SK-N-MC (cell line): ENCODE measurements at regions not wholly inside any gene's neighbourhood (a gene's known extent, or its start where the extent isn't known, plus 50 kb on each side); places are given as distances from the start of the nearest gene placed in this dataset.

ENCODE experiments used
- DNase-seq: peaks from one replicate; pipeline ENCODE4 v3.0.0-alpha.2; 2011; ENCODE audit warnings: low read depth, low spot score
- H3K27ac ChIP-seq: fragments of 200-600 bp; sonication (generic); 2 replicates; pipeline ENCODE4 v1.5.1; 2016; ENCODE audit warnings: mixed run types
- H3K36me3 ChIP-seq: fragments of 200-600 bp; sonication (generic); 2 replicates; pipeline ENCODE4 v1.6.1; 2017; ENCODE audit warnings: antibody characterized with exemption, low read length, mixed read lengths; ENCODE audit not compliant: insufficient read depth
- H3K4me3 ChIP-seq: fragments of 200-600 bp; sonication (generic); 2 replicates; pipeline ENCODE4 v1.5.1; 2016
- H3K9ac ChIP-seq: fragments of 200-600 bp; sonication (generic); 2 replicates; pipeline ENCODE4 v1.8.0; 2017; ENCODE audit warnings: mixed run types, mixed read lengths; ENCODE audit not compliant: insufficient read length
- H3K9me3 ChIP-seq: fragments of 200-600 bp; sonication (generic); 2 replicates; pipeline ENCODE4 v1.6.1; 2017; ENCODE audit warnings: low read depth, mild to moderate bottlenecking, antibody characterized with exemption, low read length, moderate library complexity, mixed read lengths
- EZH2 ChIP-seq: fragments of 200-600 bp; sonication (generic); IDR thresholded peaks from one replicate; pipeline ENCODE4 v1.6.1; 2017; ENCODE audit warnings: antibody characterized with exemption
- FOXP2 ChIP-seq: optimal IDR thresholded peaks from 2 replicates; pipeline ENCODE3; 2011; ENCODE audit warnings: mild to moderate bottlenecking, moderate library complexity; ENCODE audit not compliant: insufficient read depth; ENCODE audit errors: extremely low read length, control extremely low read depth
- POLR2AphosphoS5 ChIP-seq: IDR thresholded peaks from 2 replicates; pipeline ENCODE4 v1.6.1; 2012; ENCODE audit warnings: mild to moderate bottlenecking, low read depth, low read length, borderline replicate concordance

DNA sequence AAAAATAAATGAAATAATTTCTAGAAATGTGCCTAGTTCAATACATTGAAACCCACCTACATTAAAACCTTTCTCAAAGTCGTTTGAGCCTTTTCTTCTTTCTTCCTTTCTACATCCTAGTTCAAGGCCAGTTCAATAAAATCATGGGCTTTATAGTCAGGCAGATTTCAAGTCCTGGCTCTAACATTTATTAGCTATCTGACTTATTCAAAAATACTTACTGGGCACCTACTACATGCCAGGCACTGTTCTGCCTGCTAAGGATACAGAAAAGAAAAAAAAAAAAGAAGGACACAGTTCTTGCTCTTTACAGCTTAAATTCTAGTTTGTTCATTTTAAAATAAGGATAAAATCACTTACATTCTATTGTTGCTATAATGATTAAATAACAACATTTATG, 134.2 kb upstream of the FGGY start:
- Histone ChIP-seq H3K4me3 (no peak overlapping the region), H3K9me3 (no peaks in the 10 kb centered on the region), H3K36me3 (no peaks in the 10 kb centered on the region), H3K27ac (no peak overlapping the region), H3K9ac (no peak overlapping the region)
- DNase-seq = no peak
- TF ChIP-seq FOXP2 (no peak), POLR2AphosphoS5 (no peak), EZH2 (no peak)

- H3K9me3 ChIP-seq = no peaks in the 10 kb centered on the region
- H3K36me3 ChIP-seq = no peaks in the 10 kb centered on the region
- no peak for DNase-seq
- no peak overlapping the region for H3K4me3 ChIP-seq
- H3K9ac ChIP-seq = no peak overlapping the region
- H3K27ac ChIP-seq = no peak overlapping the region
- no peak for TF ChIP-seq EZH2
- no peak for TF ChIP-seq POLR2AphosphoS5
These were observed 133.4 kb upstream of the FGGY start for GRCh38 chr1:59163268-59164092.

DNA sequence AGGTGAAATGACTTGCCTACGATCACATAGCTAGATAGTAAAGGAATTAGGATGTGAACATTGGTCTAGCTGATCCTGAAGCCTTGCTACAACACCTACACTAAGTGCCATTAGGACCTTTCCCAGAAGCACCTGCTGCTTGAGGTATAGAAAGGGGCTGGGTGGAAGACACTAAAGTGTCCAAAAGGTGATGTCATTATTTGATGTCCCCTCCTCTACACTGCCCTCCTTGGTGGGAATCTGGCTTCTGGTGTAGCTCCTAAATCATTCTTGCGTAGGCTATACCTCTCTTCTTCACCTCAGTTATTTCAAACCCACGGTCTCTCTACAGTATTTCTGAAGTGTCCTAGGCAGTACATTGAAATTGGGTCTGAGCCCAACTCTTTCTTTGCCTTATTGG, 132.5 kb upstream of the FGGY start:
- no peak overlapping the region for H3K4me3 ChIP-seq
- H3K9me3 ChIP-seq = no peaks in the 10 kb centered on the region
- no peak for DNase-seq
- TF ChIP-seq FOXP2 (no peak), EZH2 (no peak), POLR2AphosphoS5 (no peak)
- no peak overlapping the region for H3K9ac ChIP-seq
- H3K27ac ChIP-seq = no peak overlapping the region
- H3K36me3 ChIP-seq = no peaks in the 10 kb centered on the region

DNA sequence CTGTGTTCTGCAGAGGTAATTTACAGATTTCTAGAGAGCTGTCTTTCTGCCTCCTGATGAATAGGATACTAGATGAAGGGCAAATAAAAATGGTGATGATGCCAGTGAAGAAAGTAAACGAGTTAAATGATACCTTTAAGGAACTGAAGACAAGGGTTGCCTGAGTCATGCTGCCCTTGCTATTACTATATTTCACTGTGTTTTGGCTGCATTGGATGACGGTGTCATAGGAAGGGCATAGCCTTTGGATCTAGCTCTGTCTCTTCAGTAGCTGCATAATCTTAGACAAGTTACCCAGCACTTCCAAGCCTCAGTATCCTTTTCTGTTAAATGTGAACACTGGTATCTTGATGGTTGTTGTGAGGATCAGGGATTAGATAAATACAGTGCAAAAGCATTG, 131.5 kb upstream of the FGGY start:
- Histone ChIP-seq H3K9me3 (no peaks in the 10 kb centered on the region), H3K4me3 (no peak overlapping the region)
- TF ChIP-seq POLR2AphosphoS5 (no peak), EZH2 (no peak), FOXP2 (no peak)

GRCh38 chr1:59169703-59170102, 127.2 kb upstream of the FGGY start:
- H3K4me3 ChIP-seq = no peak overlapping the region
- no peak overlapping the region for H3K27ac ChIP-seq
- TF ChIP-seq EZH2 (no peak), POLR2AphosphoS5 (no peak), FOXP2 (no peak)
- DNase-seq = no peak
- H3K36me3 ChIP-seq = no peaks in the 10 kb centered on the region
- H3K9ac ChIP-seq = no peak overlapping the region
- no peaks in the 10 kb centered on the region for H3K9me3 ChIP-seq

More for the DNA sequence above, 131.5 kb upstream of the FGGY start:
- Histone ChIP-seq H3K9ac (no peak overlapping the region), H3K27ac (no peak overlapping the region), H3K36me3 (no peaks in the 10 kb centered on the region)
- DNase-seq = no peak

DNA sequence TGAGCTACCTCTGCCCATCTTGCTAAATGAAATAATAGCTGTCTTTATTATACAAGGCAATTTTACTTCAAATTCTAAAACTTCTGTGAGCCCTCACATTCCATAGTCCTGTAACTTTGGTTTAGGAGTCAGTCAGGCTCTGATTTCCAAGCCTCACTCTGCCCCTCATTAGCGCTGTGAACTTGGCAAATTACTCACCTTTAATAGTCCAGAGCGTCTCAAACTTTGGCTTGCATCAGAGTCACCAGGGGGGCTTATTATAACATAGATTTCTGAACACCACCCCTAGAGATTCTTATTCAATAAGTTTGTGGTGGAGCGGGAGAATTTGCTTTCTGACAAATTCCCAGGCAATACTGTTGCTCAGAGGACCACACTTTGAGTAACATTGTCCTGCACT, 126.2 kb upstream of the FGGY start:
- Histone ChIP-seq H3K9me3 (no peaks in the 10 kb centered on the region), H3K9ac (no peak overlapping the region), H3K4me3 (no peak overlapping the region), H3K27ac (no peak overlapping the region), H3K36me3 (no peaks in the 10 kb centered on the region)
- DNase-seq = no peak
- TF ChIP-seq EZH2 (no peak), FOXP2 (no peak), POLR2AphosphoS5 (no peak)

DNA sequence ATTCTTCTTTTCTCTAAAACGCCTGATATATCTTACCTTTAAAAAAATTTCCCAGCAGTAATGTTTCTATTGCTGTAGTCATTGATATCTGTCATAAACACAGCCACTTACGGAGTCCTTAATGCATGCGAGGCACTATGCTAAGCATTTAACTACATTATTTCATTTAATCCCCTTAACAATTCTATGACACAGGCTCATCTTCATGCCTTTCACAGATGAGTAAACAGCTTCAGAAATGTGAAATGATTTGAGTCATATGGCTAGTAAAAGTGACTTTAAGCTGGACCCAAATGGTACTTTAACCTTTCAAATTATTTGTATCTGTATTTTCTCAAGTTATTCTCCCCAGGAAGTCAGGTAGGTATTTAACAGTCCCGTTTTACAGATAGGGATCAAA, 125.1 kb upstream of the FGGY start:
- no peak overlapping the region for H3K4me3 ChIP-seq
- H3K9ac ChIP-seq = no peak overlapping the region
- no peaks in the 10 kb centered on the region for H3K9me3 ChIP-seq
- no peak for DNase-seq
- TF ChIP-seq EZH2 = no peak
- H3K36me3 ChIP-seq = no peaks in the 10 kb centered on the region
- no peak overlapping the region for H3K27ac ChIP-seq

DNA sequence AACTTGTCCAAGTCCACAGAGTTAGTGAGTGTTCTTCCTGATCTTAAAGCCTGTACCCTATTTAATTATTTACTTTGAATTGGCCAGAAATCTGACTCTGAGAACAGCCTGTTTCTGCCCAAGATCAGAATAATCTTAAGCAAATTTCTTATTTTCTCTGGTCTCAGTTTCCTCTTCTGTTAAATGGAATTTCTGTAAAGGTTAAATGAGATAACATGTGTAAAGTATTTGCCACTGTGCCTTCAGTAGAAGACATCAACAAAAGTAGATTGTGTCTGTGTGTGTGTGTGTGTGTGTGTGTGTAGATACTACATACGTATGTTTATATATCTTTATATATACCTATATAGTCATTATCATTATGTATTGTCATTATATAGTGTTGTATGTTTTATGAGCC, 124.2 kb upstream of the FGGY start:
- H3K36me3 ChIP-seq = no peaks in the 10 kb centered on the region
- H3K9me3 ChIP-seq = no peaks in the 10 kb centered on the region
- no peak overlapping the region for H3K9ac ChIP-seq
- no peak overlapping the region for H3K4me3 ChIP-seq
- TF ChIP-seq POLR2AphosphoS5 (no peak), EZH2 (no peak), FOXP2 (no peak)
- no peak for DNase-seq
- H3K27ac ChIP-seq = no peak overlapping the region

GRCh38 chr1:59173721-59174120, 123.2 kb upstream of the FGGY start:
- DNase-seq = no peak
- Histone ChIP-seq H3K9me3 (no peaks in the 10 kb centered on the region), H3K9ac (no peak overlapping the region), H3K36me3 (no peaks in the 10 kb centered on the region), H3K4me3 (no peak overlapping the region), H3K27ac (no peak overlapping the region)
- no peak for TF ChIP-seq FOXP2
- no peak for TF ChIP-seq POLR2AphosphoS5
- TF ChIP-seq EZH2 = no peak
